MM.1S (cell line): ENCODE measurements at regions not wholly inside any gene's neighbourhood (a gene's known extent, or its start where the extent isn't known, plus 50 kb on each side); places are given as distances from the start of the nearest gene placed in this dataset.
"Not testable (repeated sequence)": the region's sequence is repeated elsewhere in the genome, so short reads cannot be mapped to it uniquely, and the experiment has no call there.

ENCODE experiments used
- DNase-seq: peaks from one replicate; pipeline ENCODE4 v3.0.0-alpha.2; 2015
- H2AFZ ChIP-seq: fragments of 300-600 bp; sonication (generic); 2 replicates; pipeline ENCODE4 v1.6.0; 2016; ENCODE audit warnings: antibody characterized with exemption, low read length
- H3F3A ChIP-seq: fragments of 300-600 bp; sonication (generic); 2 replicates; pipeline ENCODE4 v1.6.1; 2016; ENCODE audit warnings: mild to moderate bottlenecking, antibody characterized with exemption, low read length, moderate library complexity, mixed read lengths; ENCODE audit not compliant: insufficient read depth
- H3K27ac ChIP-seq: fragments of 300-600 bp; sonication (generic); 2 replicates; pipeline ENCODE4 v1.5.1; 2016; ENCODE audit warnings: mild to moderate bottlenecking, low read length
- H3K27me3 ChIP-seq: fragments of 300-600 bp; sonication (generic); replicated peaks from 2 replicates; pipeline ENCODE4 v1.6.0; 2016; ENCODE audit warnings: low read length; ENCODE audit not compliant: insufficient read depth
- H3K36me3 ChIP-seq: fragments of 300-600 bp; sonication (generic); replicated peaks from 2 replicates; pipeline ENCODE4 v1.6.1; 2016; ENCODE audit warnings: mild to moderate bottlenecking, low read length, mixed read lengths; ENCODE audit not compliant: insufficient read depth
- H3K4me1 ChIP-seq: fragments of 300-600 bp; sonication (generic); 2 replicates; pipeline ENCODE4 v1.6.1; 2016; ENCODE audit warnings: low read length, mixed read lengths
- H3K4me2 ChIP-seq: fragments of 300-600 bp; sonication (generic); 2 replicates; pipeline ENCODE4 v1.6.0; 2016; ENCODE audit warnings: low read depth, low read length
- H3K4me3 ChIP-seq: fragments of 300-600 bp; sonication (generic); 2 replicates; pipeline ENCODE4 v1.5.1; 2016; ENCODE audit warnings: low read length, mixed read lengths
- H3K79me2 ChIP-seq: fragments of 300-600 bp; sonication (generic); 2 replicates; pipeline ENCODE4 v1.6.1; 2016; ENCODE audit warnings: mixed run types, low read length, mixed read lengths
- H3K9ac ChIP-seq: fragments of 300-600 bp; sonication (generic); 2 replicates; pipeline ENCODE4 v1.6.1; 2016; ENCODE audit warnings: low read length, mixed read lengths
- H3K9me2 ChIP-seq: fragments of 300-600 bp; sonication (generic); replicated peaks from 2 replicates; pipeline ENCODE4 v1.6.1; 2016; ENCODE audit warnings: mild to moderate bottlenecking, low read length, mixed read lengths; ENCODE audit not compliant: insufficient read depth
- H3K9me3 ChIP-seq: fragments of 300-600 bp; sonication (generic); replicated peaks from 2 replicates; pipeline ENCODE4 v1.6.1; 2016; ENCODE audit warnings: mild to moderate bottlenecking, low read length, mixed read lengths; ENCODE audit not compliant: insufficient read depth
- H4K20me1 ChIP-seq: fragments of 300-600 bp; sonication (generic); 2 replicates; pipeline ENCODE4 v1.6.1; 2016; ENCODE audit warnings: mild to moderate bottlenecking, low read length, moderate library complexity, mixed read lengths; ENCODE audit not compliant: insufficient read depth
- EZH2 ChIP-seq: fragments of 300-600 bp; sonication (generic); optimal IDR thresholded peaks from 2 replicates; pipeline ENCODE3; 2017; ENCODE audit warnings: low read depth, mild to moderate bottlenecking, antibody characterized with exemption, low read length, mixed read lengths
- EZH2phosphoT487 ChIP-seq: fragments of 300-600 bp; sonication (generic); IDR thresholded peaks from 2 replicates; pipeline ENCODE4 v1.6.1; 2018; ENCODE audit warnings: antibody characterized with exemption, low read length
- TF ChIP-seq, protein P1 (sequence below): fragments of 300-600 bp; sonication (generic); IDR thresholded peaks from 2 replicates; pipeline ENCODE4 v1.5.1; 2016; ENCODE audit warnings: antibody characterized with exemption, low read length, mixed read lengths

GRCh38 chr10:80814147-80814652 is 276.5 kb downstream of the SH2D4B start:
- H3K9ac ChIP-seq = no peak overlapping the region
- no peak overlapping the region for H2AFZ ChIP-seq
- no peaks in the 10 kb centered on the region for H3K9me3 ChIP-seq
- no peaks in the 10 kb centered on the region for H3F3A ChIP-seq
- H3K4me2 ChIP-seq = no peak overlapping the region
- DNase-seq = no peak
- H4K20me1 ChIP-seq = no peaks in the 10 kb centered on the region
- H3K4me3 ChIP-seq = no peak overlapping the region
- no peaks in the 10 kb centered on the region for H3K36me3 ChIP-seq
- H3K27me3 ChIP-seq = no peaks in the 10 kb centered on the region
- TF ChIP-seq, protein P1, sequence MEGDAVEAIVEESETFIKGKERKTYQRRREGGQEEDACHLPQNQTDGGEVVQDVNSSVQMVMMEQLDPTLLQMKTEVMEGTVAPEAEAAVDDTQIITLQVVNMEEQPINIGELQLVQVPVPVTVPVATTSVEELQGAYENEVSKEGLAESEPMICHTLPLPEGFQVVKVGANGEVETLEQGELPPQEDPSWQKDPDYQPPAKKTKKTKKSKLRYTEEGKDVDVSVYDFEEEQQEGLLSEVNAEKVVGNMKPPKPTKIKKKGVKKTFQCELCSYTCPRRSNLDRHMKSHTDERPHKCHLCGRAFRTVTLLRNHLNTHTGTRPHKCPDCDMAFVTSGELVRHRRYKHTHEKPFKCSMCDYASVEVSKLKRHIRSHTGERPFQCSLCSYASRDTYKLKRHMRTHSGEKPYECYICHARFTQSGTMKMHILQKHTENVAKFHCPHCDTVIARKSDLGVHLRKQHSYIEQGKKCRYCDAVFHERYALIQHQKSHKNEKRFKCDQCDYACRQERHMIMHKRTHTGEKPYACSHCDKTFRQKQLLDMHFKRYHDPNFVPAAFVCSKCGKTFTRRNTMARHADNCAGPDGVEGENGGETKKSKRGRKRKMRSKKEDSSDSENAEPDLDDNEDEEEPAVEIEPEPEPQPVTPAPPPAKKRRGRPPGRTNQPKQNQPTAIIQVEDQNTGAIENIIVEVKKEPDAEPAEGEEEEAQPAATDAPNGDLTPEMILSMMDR = no peak
- TF ChIP-seq EZH2 = no peak
- H3K79me2 ChIP-seq = no peaks in the 10 kb centered on the region
- no peaks in the 10 kb centered on the region for H3K4me1 ChIP-seq
- no peaks in the 10 kb centered on the region for H3K9me2 ChIP-seq
- no peak overlapping the region for H3K27ac ChIP-seq

DNA sequence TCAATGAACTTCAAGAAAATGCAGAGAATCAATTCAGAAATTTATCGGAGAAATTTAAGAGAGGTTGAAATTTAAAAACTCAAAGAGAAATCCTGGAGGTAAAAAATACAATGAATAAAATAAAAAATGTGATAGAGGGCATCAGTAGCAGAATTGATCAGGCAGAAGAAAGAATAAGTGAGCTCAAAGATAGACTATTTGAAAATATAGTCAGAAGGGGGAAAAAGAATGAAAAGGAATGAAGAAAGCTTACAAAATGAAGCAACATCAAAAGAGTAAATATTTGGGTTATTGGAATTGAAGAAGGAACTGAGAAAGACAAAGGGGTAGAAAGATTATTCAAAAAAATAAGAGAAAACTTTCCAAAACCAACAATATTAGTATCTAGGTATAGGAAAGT is 291.4 kb downstream of the SH2D4B start:
- Histone ChIP-seq H3K4me1 (no peaks in the 10 kb centered on the region), H3K79me2 (no peaks in the 10 kb centered on the region), H2AFZ (no peak overlapping the region), H3K36me3 (no peaks in the 10 kb centered on the region), H3K27ac (no peak overlapping the region), H3K4me3 (no peak overlapping the region), H3K9ac (no peak overlapping the region), H4K20me1 (no peaks in the 10 kb centered on the region), H3F3A (no peaks in the 10 kb centered on the region), H3K9me3 (no peaks in the 10 kb centered on the region), H3K27me3 (no peaks in the 10 kb centered on the region), H3K4me2 (no peak overlapping the region), H3K9me2 (no peaks in the 10 kb centered on the region)
- TF ChIP-seq EZH2phosphoT487 = no peak
- no peak for TF ChIP-seq EZH2
- TF ChIP-seq, protein P1 = no peak
- no peak for DNase-seq

DNA sequence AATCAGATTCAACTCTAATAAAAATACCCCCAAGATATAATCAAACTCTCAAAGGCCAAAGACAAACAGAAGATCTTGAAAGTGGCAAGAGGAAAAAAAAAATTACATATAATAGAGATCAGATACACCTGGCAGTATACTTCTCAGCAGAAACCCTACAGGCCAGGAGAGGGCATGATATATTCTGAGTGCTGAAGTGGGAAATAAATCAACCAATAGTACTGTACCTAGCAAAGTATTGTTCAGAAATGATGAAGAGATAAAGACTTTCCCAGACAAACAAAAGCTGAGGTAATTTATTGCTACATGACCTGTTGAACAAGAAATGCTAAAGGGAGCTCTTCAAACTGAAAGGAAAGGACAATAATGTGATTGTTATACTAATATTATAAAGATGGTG is 291.9 kb downstream of the SH2D4B start:
- Histone ChIP-seq H3K27me3 (no peaks in the 10 kb centered on the region), H3K4me1 (no peaks in the 10 kb centered on the region), H3K4me3 (no peak overlapping the region), H3K9me2 (no peaks in the 10 kb centered on the region), H3K36me3 (no peaks in the 10 kb centered on the region), H3K9me3 (no peaks in the 10 kb centered on the region), H3K27ac (no peak overlapping the region), H2AFZ (no peak overlapping the region), H3K79me2 (no peaks in the 10 kb centered on the region), H4K20me1 (no peaks in the 10 kb centered on the region), H3K9ac (no peak overlapping the region), H3K4me2 (no peak overlapping the region), H3F3A (no peaks in the 10 kb centered on the region)
- DNase-seq = no peak
- TF ChIP-seq EZH2 (no peak), EZH2phosphoT487 (no peak)
- TF ChIP-seq, protein P1 = no peak

DNA sequence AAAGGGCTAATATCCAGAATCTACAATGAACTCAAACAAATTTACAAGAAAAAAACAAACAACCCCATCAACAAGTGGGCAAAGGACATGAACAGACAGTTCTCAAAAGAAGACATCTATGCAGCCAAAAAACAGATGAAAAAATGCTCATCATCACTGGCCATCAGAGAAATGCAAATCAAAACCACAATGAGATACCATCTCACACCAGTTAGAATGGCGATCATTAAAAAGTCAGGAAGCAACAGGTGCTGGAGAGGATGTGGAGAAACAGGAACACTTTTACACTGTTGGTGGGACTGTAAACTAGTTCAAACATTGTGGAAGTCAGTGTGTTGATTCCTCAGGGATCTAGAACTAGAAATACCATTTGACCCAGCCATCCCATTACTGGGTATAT is 295.0 kb downstream of the SH2D4B start:
- DNase-seq, H3K4me1 ChIP-seq, H3K4me3 ChIP-seq, H3K36me3 ChIP-seq, H3K79me2 ChIP-seq, H2AFZ ChIP-seq, H3K27me3 ChIP-seq, H3K9ac ChIP-seq, H3F3A ChIP-seq, H3K4me2 ChIP-seq, H4K20me1 ChIP-seq, H3K9me2 ChIP-seq, H3K9me3 ChIP-seq, H3K27ac ChIP-seq: not testable (repeated sequence)
